Neural cell (in vitro differentiated cells): ENCODE measurements at regions not wholly inside any gene's neighbourhood (a gene's known extent, or its start where the extent isn't known, plus 50 kb on each side); places are given as distances from the start of the nearest gene placed in this dataset.

ENCODE experiments used
- EP300 ChIP-seq: fragments of 450-650 bp; conservative IDR thresholded peaks from 2 replicates; pipeline ENCODE4 v1.6.1; 2014; ENCODE audit warnings: antibody characterized with exemption, mild to moderate bottlenecking, moderate library complexity; ENCODE audit not compliant: poor library complexity, severe bottlenecking
- EZH2 ChIP-seq: fragments of 200-600, 300-800 bp; shearing (Covaris generic), sonication (generic); IDR thresholded peaks from 2 replicates; pipeline ENCODE4 v1.6.1; 2014; ENCODE audit warnings: antibody characterized with exemption, low read length, borderline replicate concordance, mild to moderate bottlenecking; ENCODE audit not compliant: insufficient read depth, poor library complexity, severe bottlenecking
- MXI1 ChIP-seq: fragments of 450-650 bp; conservative IDR thresholded peaks from 2 replicates; pipeline ENCODE4 v1.6.1; 2014; ENCODE audit warnings: antibody characterized with exemption, mild to moderate bottlenecking; ENCODE audit not compliant: poor library complexity, severe bottlenecking
- POLR2AphosphoS5 ChIP-seq: IDR thresholded peaks from 2 replicates; pipeline ENCODE4 v1.6.1; 2012
- RAD21 ChIP-seq: fragments of 450-650 bp; conservative IDR thresholded peaks from 2 replicates; pipeline ENCODE4 v1.6.1; 2014; ENCODE audit warnings: antibody characterized with exemption, mild to moderate bottlenecking, moderate library complexity
- SMC3 ChIP-seq: fragments of 450-650 bp; conservative IDR thresholded peaks from 2 replicates; pipeline ENCODE4 v1.6.1; 2014; ENCODE audit warnings: antibody characterized with exemption, mild to moderate bottlenecking, moderate library complexity; ENCODE audit not compliant: poor library complexity
- TF ChIP-seq, protein P1 (sequence below): fragments of 450-650 bp; IDR thresholded peaks from 2 replicates; pipeline ENCODE4 v1.5.1; 2014; ENCODE audit warnings: antibody characterized with exemption, mild to moderate bottlenecking, moderate library complexity; ENCODE audit not compliant: poor library complexity, severe bottlenecking
- TF ChIP-seq, protein P2 (sequence below): IDR thresholded peaks from 2 replicates; pipeline ENCODE4 v1.6.1; 2012; ENCODE audit warnings: borderline replicate concordance

DNA sequence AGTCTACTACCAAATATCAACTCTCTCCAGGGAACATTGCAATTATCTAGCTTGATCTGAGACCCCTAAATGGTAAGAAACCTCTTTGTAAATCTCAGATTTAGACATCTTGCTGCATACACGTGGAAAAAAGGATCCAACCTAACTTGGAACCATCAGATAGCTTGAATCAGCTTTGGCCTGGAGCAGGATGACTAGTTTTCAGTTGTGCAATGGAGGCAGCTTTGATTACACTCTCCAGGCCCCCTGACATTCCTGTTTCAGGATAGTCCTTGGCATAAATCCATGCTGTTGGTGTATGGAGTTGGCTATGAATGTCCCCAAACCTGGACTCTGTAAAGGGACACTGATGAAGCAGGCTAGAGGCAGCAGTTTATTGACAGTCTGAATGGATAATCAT lies 1061.9 kb upstream of the TENM3 start:
- TF ChIP-seq, protein P1, sequence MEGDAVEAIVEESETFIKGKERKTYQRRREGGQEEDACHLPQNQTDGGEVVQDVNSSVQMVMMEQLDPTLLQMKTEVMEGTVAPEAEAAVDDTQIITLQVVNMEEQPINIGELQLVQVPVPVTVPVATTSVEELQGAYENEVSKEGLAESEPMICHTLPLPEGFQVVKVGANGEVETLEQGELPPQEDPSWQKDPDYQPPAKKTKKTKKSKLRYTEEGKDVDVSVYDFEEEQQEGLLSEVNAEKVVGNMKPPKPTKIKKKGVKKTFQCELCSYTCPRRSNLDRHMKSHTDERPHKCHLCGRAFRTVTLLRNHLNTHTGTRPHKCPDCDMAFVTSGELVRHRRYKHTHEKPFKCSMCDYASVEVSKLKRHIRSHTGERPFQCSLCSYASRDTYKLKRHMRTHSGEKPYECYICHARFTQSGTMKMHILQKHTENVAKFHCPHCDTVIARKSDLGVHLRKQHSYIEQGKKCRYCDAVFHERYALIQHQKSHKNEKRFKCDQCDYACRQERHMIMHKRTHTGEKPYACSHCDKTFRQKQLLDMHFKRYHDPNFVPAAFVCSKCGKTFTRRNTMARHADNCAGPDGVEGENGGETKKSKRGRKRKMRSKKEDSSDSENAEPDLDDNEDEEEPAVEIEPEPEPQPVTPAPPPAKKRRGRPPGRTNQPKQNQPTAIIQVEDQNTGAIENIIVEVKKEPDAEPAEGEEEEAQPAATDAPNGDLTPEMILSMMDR, result no peak
- TF ChIP-seq POLR2AphosphoS5 (no peak), EZH2 (no peak), MXI1 (no peak), SMC3 (no peak), RAD21 (no peak), EP300 (no peak)
- TF ChIP-seq, protein P2, sequence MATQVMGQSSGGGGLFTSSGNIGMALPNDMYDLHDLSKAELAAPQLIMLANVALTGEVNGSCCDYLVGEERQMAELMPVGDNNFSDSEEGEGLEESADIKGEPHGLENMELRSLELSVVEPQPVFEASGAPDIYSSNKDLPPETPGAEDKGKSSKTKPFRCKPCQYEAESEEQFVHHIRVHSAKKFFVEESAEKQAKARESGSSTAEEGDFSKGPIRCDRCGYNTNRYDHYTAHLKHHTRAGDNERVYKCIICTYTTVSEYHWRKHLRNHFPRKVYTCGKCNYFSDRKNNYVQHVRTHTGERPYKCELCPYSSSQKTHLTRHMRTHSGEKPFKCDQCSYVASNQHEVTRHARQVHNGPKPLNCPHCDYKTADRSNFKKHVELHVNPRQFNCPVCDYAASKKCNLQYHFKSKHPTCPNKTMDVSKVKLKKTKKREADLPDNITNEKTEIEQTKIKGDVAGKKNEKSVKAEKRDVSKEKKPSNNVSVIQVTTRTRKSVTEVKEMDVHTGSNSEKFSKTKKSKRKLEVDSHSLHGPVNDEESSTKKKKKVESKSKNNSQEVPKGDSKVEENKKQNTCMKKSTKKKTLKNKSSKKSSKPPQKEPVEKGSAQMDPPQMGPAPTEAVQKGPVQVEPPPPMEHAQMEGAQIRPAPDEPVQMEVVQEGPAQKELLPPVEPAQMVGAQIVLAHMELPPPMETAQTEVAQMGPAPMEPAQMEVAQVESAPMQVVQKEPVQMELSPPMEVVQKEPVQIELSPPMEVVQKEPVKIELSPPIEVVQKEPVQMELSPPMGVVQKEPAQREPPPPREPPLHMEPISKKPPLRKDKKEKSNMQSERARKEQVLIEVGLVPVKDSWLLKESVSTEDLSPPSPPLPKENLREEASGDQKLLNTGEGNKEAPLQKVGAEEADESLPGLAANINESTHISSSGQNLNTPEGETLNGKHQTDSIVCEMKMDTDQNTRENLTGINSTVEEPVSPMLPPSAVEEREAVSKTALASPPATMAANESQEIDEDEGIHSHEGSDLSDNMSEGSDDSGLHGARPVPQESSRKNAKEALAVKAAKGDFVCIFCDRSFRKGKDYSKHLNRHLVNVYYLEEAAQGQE, result no peak
